Karpas-422 (cell line): ENCODE measurements at regions not wholly inside any gene's neighbourhood (a gene's known extent, or its start where the extent isn't known, plus 50 kb on each side); places are given as distances from the start of the nearest gene placed in this dataset.
"Not testable (repeated sequence)": the region's sequence is repeated elsewhere in the genome, so short reads cannot be mapped to it uniquely, and the experiment has no call there.

Source experiments
- DNase-seq: peaks from one replicate; pipeline ENCODE4 v3.0.0-alpha.2; 2015
- H2AFZ ChIP-seq: fragments of 200-600 bp; sonication (generic); 2 replicates; pipeline ENCODE4 v1.6.1; 2014; ENCODE audit warnings: antibody characterized with exemption, low read length, mixed read lengths
- H3K27ac ChIP-seq: fragments of 200-600 bp; sonication (generic); 2 replicates; pipeline ENCODE4 v1.5.1; 2014; ENCODE audit warnings: mild to moderate bottlenecking, low read length, moderate library complexity
- H3K27me3 ChIP-seq: fragments of 200-600 bp; sonication (generic); 2 replicates; pipeline ENCODE4 v1.6.1; 2014; ENCODE audit warnings: low read length, mixed read lengths
- H3K36me3 ChIP-seq: fragments of 200-600 bp; sonication (generic); 2 replicates; pipeline ENCODE4 v1.6.1; 2014; ENCODE audit warnings: low read length, mixed read lengths; ENCODE audit not compliant: insufficient read depth
- H3K4me1 ChIP-seq: fragments of 200-600 bp; sonication (generic); 2 replicates; pipeline ENCODE4 v1.6.1; 2014; ENCODE audit warnings: mild to moderate bottlenecking, low read length, mixed read lengths
- H3K4me2 ChIP-seq: fragments of 200-600 bp; sonication (generic); 2 replicates; pipeline ENCODE4 v1.6.1; 2014; ENCODE audit warnings: low read length, low read depth, mild to moderate bottlenecking; ENCODE audit not compliant: poor library complexity, severe bottlenecking
- H3K4me3 ChIP-seq: fragments of 200-600 bp; sonication (generic); 2 replicates; pipeline ENCODE4 v1.5.1; 2014; ENCODE audit warnings: mild to moderate bottlenecking, antibody characterized with exemption, low read length, mixed read lengths
- H3K79me2 ChIP-seq: fragments of 200-600 bp; sonication (generic); 2 replicates; pipeline ENCODE4 v1.6.1; 2014; ENCODE audit warnings: mild to moderate bottlenecking, low read length, mixed read lengths
- H3K9ac ChIP-seq: fragments of 200-600 bp; sonication (generic); 2 replicates; pipeline ENCODE4 v1.6.0; 2014; ENCODE audit warnings: low read length
- H3K9me2 ChIP-seq: fragments of 200-600 bp; sonication (generic), shearing (Covaris generic); replicated peaks from 2 replicates; pipeline ENCODE4 v1.6.0; 2014; ENCODE audit warnings: mild to moderate bottlenecking, low read length, moderate library complexity; ENCODE audit not compliant: insufficient read depth
- H3K9me3 ChIP-seq: fragments of 300-700, 200-600 bp; sonication (generic); 2 replicates; pipeline ENCODE4 v1.6.1; 2014; ENCODE audit warnings: low read length, mixed read lengths
- H4K20me1 ChIP-seq: fragments of 200-600 bp; sonication (generic); 2 replicates; pipeline ENCODE4 v1.6.1; 2014; ENCODE audit warnings: mild to moderate bottlenecking, antibody characterized with exemption, low read length, low read depth; ENCODE audit not compliant: insufficient read depth

DNA sequence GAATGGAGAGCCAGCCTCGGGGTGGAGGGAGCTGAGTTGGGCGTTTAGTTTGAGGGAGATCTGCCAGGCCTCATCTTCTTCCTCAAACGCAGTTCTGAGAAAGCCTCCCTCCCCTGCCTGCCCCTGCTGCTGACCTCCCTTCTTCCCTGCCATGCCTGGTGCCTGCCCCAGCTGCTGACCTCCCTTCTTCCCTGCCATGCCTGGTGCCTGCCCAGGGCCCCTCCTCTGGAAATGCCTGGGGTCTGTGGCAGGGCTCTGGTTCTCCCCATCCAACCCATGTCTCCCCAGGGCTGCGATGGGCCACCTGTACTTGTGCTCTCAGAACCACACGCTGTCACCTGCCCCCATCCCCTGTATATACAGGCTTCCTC, 114.6 kb downstream of the VEGFA start:
- Histone ChIP-seq H3K4me3 (no peak overlapping the region), H3K27ac (no peak overlapping the region), H3K27me3 (no peaks in the 10 kb centered on the region), H3K9ac (no peak overlapping the region), H3K36me3 (no peaks in the 10 kb centered on the region), H3K4me1 (no peaks in the 10 kb centered on the region), H3K9me3 (no peaks in the 10 kb centered on the region), H3K9me2 (no peaks in the 10 kb centered on the region), H4K20me1 (no peaks in the 10 kb centered on the region), H3K4me2 (no peak overlapping the region), H3K79me2 (no peaks in the 10 kb centered on the region), H2AFZ (no peak overlapping the region)
- no peak for DNase-seq

- no peaks in the 10 kb centered on the region for H3K79me2 ChIP-seq
- H3K4me3 ChIP-seq: no peak overlapping the region
- H3K4me2 ChIP-seq: no peak overlapping the region
- H3K4me1 ChIP-seq: no peaks in the 10 kb centered on the region
- no peaks in the 10 kb centered on the region for H3K27me3 ChIP-seq
- H3K27ac ChIP-seq: no peak overlapping the region
- H3K9me2 ChIP-seq: no peaks in the 10 kb centered on the region
- H3K36me3 ChIP-seq: no peaks in the 10 kb centered on the region
- DNase-seq: peak; percentile 51
- H3K9ac ChIP-seq: no peak overlapping the region
- no peak overlapping the region for H2AFZ ChIP-seq
- H3K9me3 ChIP-seq: no peaks in the 10 kb centered on the region
- H4K20me1 ChIP-seq: no peaks in the 10 kb centered on the region
These were observed 114.0 kb downstream of the VEGFA start for GRCh38 chr6:43883847-43884651.

DNA sequence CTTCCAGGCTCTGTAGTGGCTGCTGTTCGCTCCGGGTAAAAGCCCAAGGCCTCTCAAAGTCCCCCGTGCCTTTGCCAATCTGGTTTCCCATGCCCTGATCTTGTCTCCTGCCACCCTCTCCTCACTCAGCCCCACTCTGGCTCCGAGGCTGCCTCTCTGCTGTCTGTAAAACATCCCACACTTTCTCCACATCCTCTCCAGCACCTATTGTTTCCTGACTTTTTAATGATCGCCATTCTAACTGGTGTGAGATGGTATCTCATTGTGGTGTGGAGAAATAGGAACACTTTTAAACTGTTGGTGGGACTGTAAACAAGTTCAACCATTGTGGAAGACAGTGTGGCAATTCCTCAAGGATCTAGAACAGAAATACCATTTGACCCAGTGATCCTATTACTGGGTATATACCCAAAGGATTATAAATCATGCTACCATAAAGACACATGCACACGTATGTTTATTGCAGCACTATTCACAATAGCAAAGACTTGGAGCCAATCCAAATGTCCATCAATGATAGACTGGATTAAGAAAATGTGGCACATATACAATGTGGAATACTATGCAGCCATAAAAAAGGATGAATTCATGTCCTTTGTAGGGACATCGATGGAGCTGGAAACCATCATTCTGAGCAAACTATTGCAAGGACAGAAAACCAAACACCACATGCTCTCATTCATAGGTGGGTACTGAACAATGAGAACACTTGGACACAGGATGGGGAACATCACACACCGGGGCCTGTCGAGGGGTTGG, 112.9 kb downstream of the VEGFA start:
- H2AFZ ChIP-seq, H3K27ac ChIP-seq, H3K4me1 ChIP-seq, H3K36me3 ChIP-seq, H3K27me3 ChIP-seq, DNase-seq, H4K20me1 ChIP-seq, H3K4me2 ChIP-seq, H3K9me2 ChIP-seq, H3K9ac ChIP-seq, H3K79me2 ChIP-seq, H3K9me3 ChIP-seq, H3K4me3 ChIP-seq: not testable (repeated sequence)

DNA sequence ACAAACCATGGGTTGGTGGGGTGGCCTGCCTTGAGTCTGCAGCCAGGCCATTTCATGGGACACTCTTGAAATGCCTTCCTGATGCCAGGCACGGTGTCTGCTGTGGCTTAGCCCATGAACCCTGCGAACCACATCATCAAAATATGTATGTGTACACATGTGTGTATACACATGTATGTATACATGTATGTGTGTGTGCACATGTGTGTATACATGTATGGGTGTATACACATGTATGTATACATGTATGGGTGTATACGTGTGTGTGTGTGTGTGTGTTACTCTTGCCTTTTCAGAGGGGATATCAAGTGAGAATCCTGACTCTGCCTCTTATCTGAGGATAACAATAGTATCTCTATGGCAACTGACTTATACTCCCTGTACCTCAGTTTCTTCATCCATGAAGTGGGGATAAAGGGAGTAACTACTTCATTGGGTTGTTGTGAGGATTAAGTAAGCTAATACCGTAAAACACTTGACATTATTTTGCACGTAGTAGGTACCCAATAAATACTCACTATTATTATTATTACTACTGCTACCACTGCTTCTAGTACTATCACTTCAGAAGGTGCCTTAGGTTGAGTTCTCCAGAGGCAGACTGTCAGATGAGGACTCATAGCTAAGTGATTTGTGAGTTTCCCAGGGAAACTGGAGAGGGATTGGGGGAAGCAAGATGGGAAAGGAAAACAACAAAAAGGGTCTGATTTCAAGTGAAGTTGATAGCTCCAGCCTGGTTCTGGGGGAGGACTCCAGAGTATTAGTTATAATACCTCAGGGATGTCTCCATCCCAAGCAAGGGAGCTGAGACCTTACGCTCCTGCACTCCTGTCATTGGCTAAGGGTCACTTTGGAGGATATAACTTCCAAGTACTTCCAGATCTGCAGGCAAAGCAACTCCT, 110.5 kb downstream of the VEGFA start:
- Histone ChIP-seq H3K27ac (no peak overlapping the region), H3K4me3 (no peak overlapping the region), H3K9me2 (no peaks in the 10 kb centered on the region), H3K79me2 (no peaks in the 10 kb centered on the region), H4K20me1 (no peaks in the 10 kb centered on the region), H3K4me2 (no peak overlapping the region), H3K9ac (no peak overlapping the region), H3K27me3 (no peaks in the 10 kb centered on the region), H3K36me3 (no peaks in the 10 kb centered on the region), H3K9me3 (no peaks in the 10 kb centered on the region), H2AFZ (no peak overlapping the region), H3K4me1 (no peaks in the 10 kb centered on the region)
- DNase-seq: no peak

DNA sequence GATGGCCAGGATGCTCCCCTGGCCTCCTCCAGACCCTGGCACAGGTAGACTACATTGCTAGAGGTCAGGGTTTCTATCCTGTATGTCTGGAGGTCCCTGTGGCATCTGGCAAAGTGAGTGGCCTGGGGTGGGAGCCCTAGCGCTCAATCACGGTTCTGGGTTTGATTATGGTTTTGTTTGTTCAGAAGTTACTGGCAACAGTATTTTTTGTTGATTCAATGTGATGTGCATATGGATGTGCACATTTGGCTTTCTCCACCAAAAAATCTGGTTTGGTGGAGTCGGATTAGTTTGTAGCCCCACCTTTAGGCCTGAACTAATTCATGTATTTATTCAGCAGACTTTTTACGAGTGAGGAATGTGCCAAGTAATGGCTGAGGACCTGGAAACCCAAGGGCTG, 109.7 kb downstream of the VEGFA start:
- Histone ChIP-seq H3K9me2 (no peaks in the 10 kb centered on the region), H2AFZ (no peak overlapping the region), H4K20me1 (no peaks in the 10 kb centered on the region), H3K79me2 (no peaks in the 10 kb centered on the region), H3K36me3 (no peaks in the 10 kb centered on the region), H3K4me1 (no peaks in the 10 kb centered on the region), H3K4me3 (no peak overlapping the region), H3K27me3 (no peaks in the 10 kb centered on the region), H3K27ac (no peak overlapping the region), H3K4me2 (no peak overlapping the region), H3K9me3 (no peaks in the 10 kb centered on the region), H3K9ac (no peak overlapping the region)
- no peak for DNase-seq

- no peak overlapping the region for H3K27ac ChIP-seq
These were observed 108.9 kb downstream of the VEGFA start for GRCh38 chr6:43878823-43879495.

GRCh38 chr6:43878127-43878634, 108.2 kb downstream of the VEGFA start:
- H3K4me3 ChIP-seq: no peak overlapping the region
- DNase-seq: no peak
- H3K27ac ChIP-seq: no peak overlapping the region
- no peak overlapping the region for H2AFZ ChIP-seq
- H3K9me3 ChIP-seq: no peaks in the 10 kb centered on the region
- no peaks in the 10 kb centered on the region for H4K20me1 ChIP-seq
- no peaks in the 10 kb centered on the region for H3K79me2 ChIP-seq
- no peaks in the 10 kb centered on the region for H3K4me1 ChIP-seq
- no peaks in the 10 kb centered on the region for H3K36me3 ChIP-seq
- H3K9ac ChIP-seq: no peak overlapping the region
- no peaks in the 10 kb centered on the region for H3K9me2 ChIP-seq
- no peak overlapping the region for H3K4me2 ChIP-seq
- H3K27me3 ChIP-seq: no peaks in the 10 kb centered on the region

More at GRCh38 chr6:43878823-43879495, 108.9 kb downstream of the VEGFA start:
- Histone ChIP-seq H3K9me3 (no peaks in the 10 kb centered on the region), H3K27me3 (no peaks in the 10 kb centered on the region), H3K9me2 (no peaks in the 10 kb centered on the region), H3K79me2 (no peaks in the 10 kb centered on the region), H3K36me3 (no peaks in the 10 kb centered on the region), H3K9ac (no peak overlapping the region), H3K4me2 (no peak overlapping the region), H3K4me1 (no peaks in the 10 kb centered on the region), H4K20me1 (no peaks in the 10 kb centered on the region), H3K4me3 (no peak overlapping the region), H2AFZ (no peak overlapping the region)
- DNase-seq: no peak
